K562 (cell line): ENCODE measurements at regions not wholly inside any gene's neighbourhood (a gene's known extent, or its start where the extent isn't known, plus 50 kb on each side); places are given as distances from the start of the nearest gene placed in this dataset.

Experiments
- ATAC-seq: fragments of 200-7000 bp; cut with Tn5 transposase; 3 replicates; pipeline ENCODE4 v1.9.1; 2020; ENCODE audit warnings: moderate library complexity
- BruUV-seq: library from RNA; stranded (reverse); fragments of 400-500 nt; replicated peaks from 2 replicates; lab custom pipeline; 2021; lab: Mats Ljungman, UMichigan
- CTCF ChIA-PET: fragments of 300-600 bp; formaldehyde crosslinking; extraction: SDS; loops from one replicate; lab custom pipeline; 2021; ENCODE audit warnings: low intra/inter-chr PET ratio; lab: Yijun Ruan, JAX
- POLR2A ChIA-PET: fragments of 300-600, 350-650 bp; sonication (Branson Sonifier 250); formaldehyde crosslinking; extraction: SDS; loops from one replicate; lab custom pipeline; 2021; ENCODE audit warnings: antibody characterized with exemption, inconsistent platforms; lab: Yijun Ruan, JAX
- DNase-seq, 4 experiments: peaks; one replicate each; pipeline versions ENCODE4 v3.0.0 to v3.0.0-alpha.2; 2011 to 2018; ENCODE audit warnings: low spot score in 3 of 4, mixed read lengths in 3 of 4; ENCODE audit errors: extremely low read depth in 1 of 4
- FAIRE-seq: peaks from 2 replicates; lab custom pipeline; 2011; peaks lifted over from hg19 to GRCh38; lab: Jason Lieb, UNC
- H2AFZ ChIP-seq: 2 replicates; pipeline ENCODE4 v1.6.0; 2011; ENCODE audit warnings: low read depth, low read length, control low read depth, inconsistent platforms
- H3K27ac ChIP-seq: fragments of 200-600 bp; 3 replicates; pipeline ENCODE4 v1.8.0; 2011; ENCODE audit warnings: low read depth, mild to moderate bottlenecking, control low read depth, inconsistent platforms, low read length, moderate library complexity, mixed read lengths; ENCODE audit errors: extremely low read depth
- H3K27me3 ChIP-seq, 2 experiments: fragments of 300-600 bp in 1 of 2; 2 replicates in 1 of 2; 3 replicates in 1 of 2; pipeline versions ENCODE4 v1.6.0 to v1.8.0; 2011; ENCODE audit warnings: inconsistent platforms in 2 of 2, low read length in 2 of 2, mild to moderate bottlenecking in 1 of 2, mixed read lengths in 1 of 2, moderate library complexity in 1 of 2; ENCODE audit not compliant: control insufficient read depth in 2 of 2, insufficient read depth in 2 of 2
- H3K36me3 ChIP-seq: fragments of 300-600 bp; 3 replicates; pipeline ENCODE4 v1.8.0; 2011; ENCODE audit warnings: mild to moderate bottlenecking, low read length, inconsistent platforms; ENCODE audit not compliant: control insufficient read depth, insufficient read depth
- H3K4me1 ChIP-seq, 2 experiments: fragments of 200-600 bp in 1 of 2; replicated peaks in 1 of 2; 2 replicates in 1 of 2; 3 replicates in 1 of 2; pipeline versions ENCODE4 v1.5.1 to v1.8.0; 2011; ENCODE audit warnings: inconsistent platforms in 2 of 2, low read length in 2 of 2, mild to moderate bottlenecking in 1 of 2, mixed read lengths in 1 of 2, moderate library complexity in 1 of 2; ENCODE audit not compliant: control insufficient read depth in 2 of 2, insufficient read depth in 2 of 2
- H3K4me2 ChIP-seq: 2 replicates; pipeline ENCODE4 v1.6.1; 2011; ENCODE audit warnings: low read length, control low read depth, inconsistent platforms, mixed read lengths; ENCODE audit not compliant: insufficient read depth
- H3K4me3 ChIP-seq: fragments of 200-600 bp; sonication (generic), shearing (Covaris generic); 2 replicates; pipeline ENCODE4 v1.5.1; 2016; ENCODE audit warnings: control low read depth, inconsistent platforms
- H3K79me2 ChIP-seq: fragments of 200-600 bp; 3 replicates; pipeline ENCODE4 v1.8.0; 2011; ENCODE audit warnings: low read length, inconsistent platforms; ENCODE audit not compliant: control insufficient read depth, insufficient read depth
- H3K9ac ChIP-seq, 2 experiments: 2 replicates each; pipeline versions ENCODE4 v1.6.0 to v1.6.1; 2011; ENCODE audit warnings: low read depth in 2 of 2, low read length in 2 of 2, control low read depth in 1 of 2, inconsistent platforms in 1 of 2, mild to moderate bottlenecking in 1 of 2, mixed read lengths in 1 of 2; ENCODE audit not compliant: insufficient read depth in 1 of 2
- H3K9me1 ChIP-seq: one replicate; pipeline ENCODE4 v1.6.0; 2011; ENCODE audit warnings: inconsistent platforms, mild to moderate bottlenecking, low read length, moderate library complexity; ENCODE audit not compliant: control insufficient read depth, insufficient read depth
- H3K9me3 ChIP-seq: replicated peaks from 2 replicates; pipeline ENCODE4 v1.5.1; 2011; ENCODE audit warnings: low read depth, low read length, inconsistent platforms; ENCODE audit not compliant: control insufficient read depth, insufficient read depth
- H4K20me1 ChIP-seq: replicated peaks from 2 replicates; pipeline ENCODE4 v1.6.1; 2011; ENCODE audit warnings: low read length, inconsistent platforms, mixed read lengths; ENCODE audit not compliant: control insufficient read depth, insufficient read depth
- ARID2 ChIP-seq: fragments of 450-650 bp; IDR thresholded peaks from 2 replicates; pipeline ENCODE4 v1.6.1; 2017; ENCODE audit warnings: antibody characterized with exemption, mild to moderate bottlenecking
- CCNT2 ChIP-seq: IDR thresholded peaks from 2 replicates; pipeline ENCODE4 v1.6.1; 2011; ENCODE audit warnings: borderline replicate concordance, low read depth, mild to moderate bottlenecking, moderate library complexity, mixed read lengths, low read length; ENCODE audit not compliant: insufficient read length; ENCODE audit errors: extremely low read depth
- DDX20 ChIP-seq: fragments of 450-650 bp; IDR thresholded peaks from 2 replicates; pipeline ENCODE4 v1.6.1; 2016; ENCODE audit warnings: missing genetic modification characterization, low read depth, mild to moderate bottlenecking, missing compliant biosample characterization, moderate library complexity
- HNRNPUL1 ChIP-seq: fragments of 200-400 bp; formaldehyde crosslinking; IDR thresholded peaks from 2 replicates; pipeline ENCODE4 v1.6.1; 2017; ENCODE audit warnings: low read length
- NR1H2 ChIP-seq: sonication (generic); formaldehyde crosslinking; IDR thresholded peaks from 2 replicates; pipeline ENCODE4 v1.4.0; 2020; ENCODE audit warnings: mild to moderate bottlenecking, missing genetic modification reagents
- POLR2AphosphoS5 ChIP-seq: IDR thresholded peaks from 2 replicates; pipeline ENCODE4 v1.6.1; 2011; ENCODE audit warnings: mild to moderate bottlenecking, low read depth, low read length, moderate library complexity; ENCODE audit not compliant: control insufficient read depth, insufficient read depth
- PREB ChIP-seq: sonication (generic); formaldehyde crosslinking; IDR thresholded peaks from 2 replicates; pipeline ENCODE4 v1.8.1; 2023; ENCODE audit warnings: mild to moderate bottlenecking, missing genetic modification reagents
- TCF7 ChIP-seq: sonication (generic); IDR thresholded peaks from 2 replicates; pipeline ENCODE4 v1.6.1; 2016; ENCODE audit warnings: antibody characterized with exemption, borderline replicate concordance
- ZNF263 ChIP-seq: sonication (generic); formaldehyde crosslinking; IDR thresholded peaks from 2 replicates; pipeline ENCODE4 v1.8.0; 2022; ENCODE audit warnings: mild to moderate bottlenecking, missing genetic modification reagents, borderline replicate concordance
- ZNF778 ChIP-seq: fragments of 450-650 bp; formaldehyde crosslinking; IDR thresholded peaks from 2 replicates; pipeline ENCODE4 v1.4.0; 2020; ENCODE audit warnings: mild to moderate bottlenecking, moderate library complexity
- WGBS: fragments of 100-300 bp; shearing (Covaris generic); methylation state at CpG from one replicate; pipeline ENCODE4 v1.1.6; 2016; ENCODE audit warnings: low coverage, mixed read lengths; ENCODE audit not compliant: insufficient coverage; ENCODE audit errors: missing lambda C conversion rate; 5-methylcytosine and 5-hydroxymethylcytosine counted together
- in situ Hi-C: fragments of 300-500 bp; cut with MboI; formaldehyde crosslinking; loops from 4 replicates; pipeline ENCODE4 v1.15.0; 2018; ENCODE audit warnings: inconsistent platforms, mixed read lengths
- intact Hi-C: fragments of 100-400 bp; cut with micrococcal nuclease; formaldehyde crosslinking; loops from 2 replicates; pipeline ENCODE4 v1.14.2; 2022
- TF ChIP-seq, protein P1 (sequence below): sonication (generic); formaldehyde crosslinking; IDR thresholded peaks from 2 replicates; pipeline ENCODE4 v1.8.1; 2022; ENCODE audit warnings: missing genetic modification reagents
- TF ChIP-seq, protein P2 (sequence below): fragments of 250-450 bp; sonication (Bioruptor Pico); IDR thresholded peaks from 2 replicates; pipeline ENCODE4 v1.8.0; 2021; ENCODE audit warnings: moderate library complexity, mild to moderate bottlenecking, inconsistent platforms
- TF ChIP-seq, protein P3 (sequence below): fragments of 200-400 bp; formaldehyde crosslinking; IDR thresholded peaks from 2 replicates; pipeline ENCODE4 v1.6.1; 2017; ENCODE audit warnings: mild to moderate bottlenecking, low read depth, low read length, moderate library complexity

- no peaks in the 10 kb centered on the region for H3K36me3 ChIP-seq
- TF ChIP-seq, protein P1, sequence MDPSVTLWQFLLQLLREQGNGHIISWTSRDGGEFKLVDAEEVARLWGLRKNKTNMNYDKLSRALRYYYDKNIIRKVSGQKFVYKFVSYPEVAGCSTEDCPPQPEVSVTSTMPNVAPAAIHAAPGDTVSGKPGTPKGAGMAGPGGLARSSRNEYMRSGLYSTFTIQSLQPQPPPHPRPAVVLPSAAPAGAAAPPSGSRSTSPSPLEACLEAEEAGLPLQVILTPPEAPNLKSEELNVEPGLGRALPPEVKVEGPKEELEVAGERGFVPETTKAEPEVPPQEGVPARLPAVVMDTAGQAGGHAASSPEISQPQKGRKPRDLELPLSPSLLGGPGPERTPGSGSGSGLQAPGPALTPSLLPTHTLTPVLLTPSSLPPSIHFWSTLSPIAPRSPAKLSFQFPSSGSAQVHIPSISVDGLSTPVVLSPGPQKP: no peak
- TF ChIP-seq TCF7 (no peak), HNRNPUL1 (no peak), NR1H2 (CRISPR knock-in tag) (no peak), DDX20 (tag) (no peak), POLR2AphosphoS5 (no peak), ZNF778 (CRISPR knock-in tag) (no peak), ARID2 (no peak), ZNF263 (CRISPR knock-in tag) (no peak), CCNT2 (no peak), PREB (CRISPR knock-in tag) (no peak)
- TF ChIP-seq, protein P2, sequence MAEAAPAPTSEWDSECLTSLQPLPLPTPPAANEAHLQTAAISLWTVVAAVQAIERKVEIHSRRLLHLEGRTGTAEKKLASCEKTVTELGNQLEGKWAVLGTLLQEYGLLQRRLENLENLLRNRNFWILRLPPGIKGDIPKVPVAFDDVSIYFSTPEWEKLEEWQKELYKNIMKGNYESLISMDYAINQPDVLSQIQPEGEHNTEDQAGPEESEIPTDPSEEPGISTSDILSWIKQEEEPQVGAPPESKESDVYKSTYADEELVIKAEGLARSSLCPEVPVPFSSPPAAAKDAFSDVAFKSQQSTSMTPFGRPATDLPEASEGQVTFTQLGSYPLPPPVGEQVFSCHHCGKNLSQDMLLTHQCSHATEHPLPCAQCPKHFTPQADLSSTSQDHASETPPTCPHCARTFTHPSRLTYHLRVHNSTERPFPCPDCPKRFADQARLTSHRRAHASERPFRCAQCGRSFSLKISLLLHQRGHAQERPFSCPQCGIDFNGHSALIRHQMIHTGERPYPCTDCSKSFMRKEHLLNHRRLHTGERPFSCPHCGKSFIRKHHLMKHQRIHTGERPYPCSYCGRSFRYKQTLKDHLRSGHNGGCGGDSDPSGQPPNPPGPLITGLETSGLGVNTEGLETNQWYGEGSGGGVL (CRISPR knock-in tag): no peak
- TF ChIP-seq, protein P3, sequence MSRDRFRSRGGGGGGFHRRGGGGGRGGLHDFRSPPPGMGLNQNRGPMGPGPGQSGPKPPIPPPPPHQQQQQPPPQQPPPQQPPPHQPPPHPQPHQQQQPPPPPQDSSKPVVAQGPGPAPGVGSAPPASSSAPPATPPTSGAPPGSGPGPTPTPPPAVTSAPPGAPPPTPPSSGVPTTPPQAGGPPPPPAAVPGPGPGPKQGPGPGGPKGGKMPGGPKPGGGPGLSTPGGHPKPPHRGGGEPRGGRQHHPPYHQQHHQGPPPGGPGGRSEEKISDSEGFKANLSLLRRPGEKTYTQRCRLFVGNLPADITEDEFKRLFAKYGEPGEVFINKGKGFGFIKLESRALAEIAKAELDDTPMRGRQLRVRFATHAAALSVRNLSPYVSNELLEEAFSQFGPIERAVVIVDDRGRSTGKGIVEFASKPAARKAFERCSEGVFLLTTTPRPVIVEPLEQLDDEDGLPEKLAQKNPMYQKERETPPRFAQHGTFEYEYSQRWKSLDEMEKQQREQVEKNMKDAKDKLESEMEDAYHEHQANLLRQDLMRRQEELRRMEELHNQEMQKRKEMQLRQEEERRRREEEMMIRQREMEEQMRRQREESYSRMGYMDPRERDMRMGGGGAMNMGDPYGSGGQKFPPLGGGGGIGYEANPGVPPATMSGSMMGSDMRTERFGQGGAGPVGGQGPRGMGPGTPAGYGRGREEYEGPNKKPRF: no peak
- H3K27ac ChIP-seq: no peak overlapping the region
- intact Hi-C loops (no loop called here), in situ Hi-C loops (no loop called here)
- H3K4me1 ChIP-seq: no peaks in the 10 kb centered on the region
- no peak for FAIRE-seq
- 17% methylated on average over 1 of the region's 1 CpG for WGBS
- no TSS peak for BruUV-seq
- CTCF ChIA-PET: no interaction called here
- H3K4me3 ChIP-seq: no peak overlapping the region
- H3K79me2 ChIP-seq: no peaks in the 10 kb centered on the region
- no peak for DNase-seq
- no peak for ATAC-seq
- H3K9me1 ChIP-seq: no peaks in the 10 kb centered on the region
- H3K27me3 ChIP-seq: no peaks in the 10 kb centered on the region
- no peaks in the 10 kb centered on the region for H3K9me3 ChIP-seq
- no peak overlapping the region for H2AFZ ChIP-seq
- H4K20me1 ChIP-seq: no peaks in the 10 kb centered on the region
- H3K9ac ChIP-seq: no peak overlapping the region
- POLR2A ChIA-PET: no interaction called here
- H3K4me2 ChIP-seq: no peak overlapping the region
These were observed 57.9 kb upstream of the CNOT2 start for GRCh38 chr12:70185301-70185700.
